Mesothelial cell of epicardium (in vitro differentiated cells): ENCODE measurements at regions not wholly inside any gene's neighbourhood (a gene's known extent, or its start where the extent isn't known, plus 50 kb on each side); places are given as distances from the start of the nearest gene placed in this dataset.

ENCODE experiments used
- DNase-seq, 2 experiments: peaks; one replicate each; pipeline ENCODE4 v3.0.0; 2021; ENCODE audit warnings: low spot score in 2 of 2; ENCODE audit not compliant: unreplicated experiment in 2 of 2
- H3K27ac Mint-ChIP-seq: 2 replicates; pipeline ENCODE4 v1.8.0; 2021; ENCODE audit warnings: mixed read lengths
- H3K27me3 Mint-ChIP-seq: 2 replicates; pipeline ENCODE4 v1.8.0; 2021; ENCODE audit warnings: low read depth, mixed read lengths
- H3K36me3 Mint-ChIP-seq: 2 replicates; pipeline ENCODE4 v1.8.0; 2021; ENCODE audit warnings: mixed read lengths
- H3K4me1 Mint-ChIP-seq: 2 replicates; pipeline ENCODE4 v1.8.0; 2021; ENCODE audit warnings: mixed read lengths
- H3K4me3 Mint-ChIP-seq: 2 replicates; pipeline ENCODE4 v1.8.0; 2021; ENCODE audit warnings: mild to moderate bottlenecking, moderate library complexity, mixed read lengths
- H3K9me3 Mint-ChIP-seq: 2 replicates; pipeline ENCODE4 v1.8.0; 2021; ENCODE audit warnings: mixed read lengths
- CTCF ChIP-seq: fragments of 200-600 bp; sonication (generic); IDR thresholded peaks from one replicate; pipeline ENCODE4 v1.5.0; 2021; ENCODE audit warnings: antibody characterized with exemption; ENCODE audit not compliant: unreplicated experiment

- no peaks in the 10 kb centered on the region for H3K36me3 Mint-ChIP-seq
- peak overlapping the region; percentile 82 for H3K27ac Mint-ChIP-seq
- no peak for TF ChIP-seq CTCF
- H3K27me3 Mint-ChIP-seq, result no peaks in the 10 kb centered on the region
- DNase-seq, result no peak
- H3K4me3 Mint-ChIP-seq, result no peak overlapping the region
- H3K9me3 Mint-ChIP-seq, result no peaks in the 10 kb centered on the region
- H3K4me1 Mint-ChIP-seq, result peaks cover 45% of the 10 kb centered on the region
Observed at GRCh38 chr9:589723-590122, 251.8 kb upstream of the DMRT1 start.

- DNase-seq, result no peak
- Mint-ChIP-seq H3K9me3 (no peaks in the 10 kb centered on the region), H3K36me3 (no peaks in the 10 kb centered on the region), H3K27me3 (no peaks in the 10 kb centered on the region), H3K27ac (peak overlapping the region; percentile 75), H3K4me1 (peaks cover 45% of the 10 kb centered on the region), H3K4me3 (no peak overlapping the region)
- no peak for TF ChIP-seq CTCF
Observed at GRCh38 chr9:591292-591691, 250.2 kb upstream of the DMRT1 start.

- no peaks in the 10 kb centered on the region for H3K9me3 Mint-ChIP-seq
- H3K27ac Mint-ChIP-seq, result peak overlapping the region; percentile 32
- H3K27me3 Mint-ChIP-seq, result no peaks in the 10 kb centered on the region
- no peaks in the 10 kb centered on the region for H3K36me3 Mint-ChIP-seq
- H3K4me3 Mint-ChIP-seq, result no peak overlapping the region
- peaks cover 42% of the 10 kb centered on the region for H3K4me1 Mint-ChIP-seq
- no peak for TF ChIP-seq CTCF
- no peak for DNase-seq
Observed at GRCh38 chr9:592225-592624, 249.3 kb upstream of the DMRT1 start.

- H3K27me3 Mint-ChIP-seq, result no peaks in the 10 kb centered on the region
- no peak overlapping the region for H3K27ac Mint-ChIP-seq
- no peak for DNase-seq
- no peak for TF ChIP-seq CTCF
- peaks cover 42% of the 10 kb centered on the region for H3K4me1 Mint-ChIP-seq
- H3K4me3 Mint-ChIP-seq, result no peak overlapping the region
- no peaks in the 10 kb centered on the region for H3K36me3 Mint-ChIP-seq
- no peaks in the 10 kb centered on the region for H3K9me3 Mint-ChIP-seq
Observed at GRCh38 chr9:592733-593132, 248.8 kb upstream of the DMRT1 start.

GRCh38 chr9:593809-594208, 247.7 kb upstream of the DMRT1 start:
- H3K4me3 Mint-ChIP-seq, result no peak overlapping the region
- H3K27ac Mint-ChIP-seq, result peak overlapping the region; percentile 15
- H3K27me3 Mint-ChIP-seq, result no peaks in the 10 kb centered on the region
- H3K9me3 Mint-ChIP-seq, result no peaks in the 10 kb centered on the region
- peaks cover 5% of the 10 kb centered on the region for H3K36me3 Mint-ChIP-seq
- no peak for TF ChIP-seq CTCF
- no peak for DNase-seq
- peaks cover 41% of the 10 kb centered on the region for H3K4me1 Mint-ChIP-seq

GRCh38 chr9:596703-597102, 244.8 kb upstream of the DMRT1 start:
- Mint-ChIP-seq H3K4me3 (no peak overlapping the region), H3K4me1 (peaks cover 16% of the 10 kb centered on the region), H3K36me3 (peaks cover 5% of the 10 kb centered on the region), H3K27me3 (no peaks in the 10 kb centered on the region), H3K27ac (no peak overlapping the region), H3K9me3 (peaks cover 2% of the 10 kb centered on the region)
- DNase-seq, result no peak
- no peak for TF ChIP-seq CTCF
